HG03521 (cell line): ENCODE measurements at regions not wholly inside any gene's neighbourhood (a gene's known extent, or its start where the extent isn't known, plus 50 kb on each side); places are given as distances from the start of the nearest gene placed in this dataset.

Experiments used
- ATAC-seq: cut with Tn5 transposase; IDR thresholded peaks from one replicate; pipeline ENCODE4 v1.9.1; 2021; ENCODE audit warnings: mild to moderate bottlenecking, moderate library complexity; ENCODE audit not compliant: unreplicated experiment

GRCh38 chr7:46203926-46204325, 282.9 kb upstream of the IGFBP3 start:
- no peak for ATAC-seq

- no peak for ATAC-seq
Measured at GRCh38 chr7:46202379-46202778, 281.3 kb upstream of the IGFBP3 start.

GRCh38 chr7:46201961-46202360, 280.9 kb upstream of the IGFBP3 start:
- no peak for ATAC-seq

GRCh38 chr7:46198701-46199100, 277.6 kb upstream of the IGFBP3 start:
- no peak for ATAC-seq

GRCh38 chr7:46197785-46198540, 276.9 kb upstream of the IGFBP3 start:
- ATAC-seq: no peak

- no peak for ATAC-seq
Measured at GRCh38 chr7:46195934-46196333, 274.9 kb upstream of the IGFBP3 start.

- ATAC-seq: no peak
Measured at GRCh38 chr7:46192271-46192670, 271.2 kb upstream of the IGFBP3 start.

GRCh38 chr7:46191776-46192175, 270.7 kb upstream of the IGFBP3 start:
- ATAC-seq: no peak

- no peak for ATAC-seq
Measured at GRCh38 chr7:46191296-46191695, 270.2 kb upstream of the IGFBP3 start.

GRCh38 chr7:46189255-46189790, 268.3 kb upstream of the IGFBP3 start:
- ATAC-seq: no peak

- no peak for ATAC-seq
Measured at GRCh38 chr7:46186131-46186530, 265.1 kb upstream of the IGFBP3 start.

- no peak for ATAC-seq
Measured at GRCh38 chr7:46179061-46179610, 258.1 kb upstream of the IGFBP3 start.

GRCh38 chr7:46178661-46179060, 257.6 kb upstream of the IGFBP3 start:
- ATAC-seq: no peak

- no peak for ATAC-seq
Measured at GRCh38 chr7:46177821-46178220, 256.7 kb upstream of the IGFBP3 start.

GRCh38 chr7:46175221-46175620, 254.1 kb upstream of the IGFBP3 start:
- no peak for ATAC-seq

- no peak for ATAC-seq
Measured at GRCh38 chr7:46174196-46174580, 253.1 kb upstream of the IGFBP3 start.

- no peak for ATAC-seq
Measured at GRCh38 chr7:46173476-46174195, 252.6 kb upstream of the IGFBP3 start.

- ATAC-seq: no peak
Measured at GRCh38 chr7:46170792-46171191, 249.7 kb upstream of the IGFBP3 start.

- no peak for ATAC-seq
Measured at GRCh38 chr7:46170021-46170420, 248.9 kb upstream of the IGFBP3 start.

GRCh38 chr7:46169384-46169755, 248.3 kb upstream of the IGFBP3 start:
- no peak for ATAC-seq

GRCh38 chr7:46168671-46169383, 247.8 kb upstream of the IGFBP3 start:
- ATAC-seq: no peak
